Esophagus squamous epithelium (tissue), 5 donors: ENCODE measurements at regions not wholly inside any gene's neighbourhood (a gene's known extent, or its start where the extent isn't known, plus 50 kb on each side); places are given as distances from the start of the nearest gene placed in this dataset.
A peak's percentile ranks its signal among the peaks of the same experiment; 100 is the strongest.

Experiments used
- DNase-seq: peaks from one replicate; lab custom pipeline; 2025; lab: John Stamatoyannopoulos, UW
- H3K27ac ChIP-seq, 4 donors: fragments of 200-600 bp; sonication (generic); one replicate each; pipeline ENCODE4 v1.5.1; 2016 to 2019; ENCODE audit warnings: mild to moderate bottlenecking in 1 of 4
- H3K27me3 ChIP-seq, 4 donors: fragments of 200-600 bp; sonication (generic); 1 replicate in 3 of 4; 2 replicates in 1 of 4; pipeline versions ENCODE4 v1.5.1 to v1.6.0; 2017 to 2021; ENCODE audit warnings: antibody characterized with exemption in 1 of 4
- H3K36me3 ChIP-seq, 3 donors: fragments of 200-600 bp; sonication (generic); one replicate each; pipeline ENCODE4 v1.5.1; 2016 to 2019
- H3K4me1 ChIP-seq, 3 donors: fragments of 200-600 bp; sonication (generic); one replicate each; pipeline ENCODE4 v1.5.1; 2017 to 2019
- H3K4me3 ChIP-seq, 4 donors: fragments of 200-600 bp; sonication (generic); 1 replicate in 3 of 4; 2 replicates in 1 of 4; pipeline ENCODE4 v1.5.1; 2016 to 2019; ENCODE audit warnings: mild to moderate bottlenecking in 2 of 4, moderate library complexity in 1 of 4
- H3K9me3 ChIP-seq, 3 donors: fragments of 200-600 bp; sonication (generic); one replicate each; pipeline ENCODE4 v1.5.1; 2016 to 2019
- CTCF ChIP-seq, 6 experiments: fragments of 450-650 bp in 4 of 6; fragments of 200-600 bp in 2 of 6; sonication (generic) in 2 of 6; IDR thresholded peaks; one replicate each; pipeline ENCODE4 v1.5.1; 2016 to 2019; ENCODE audit warnings: antibody characterized with exemption in 6 of 6, mild to moderate bottlenecking in 4 of 6, moderate library complexity in 4 of 6
- POLR2A ChIP-seq, 4 donors: fragments of 450-650 bp; IDR thresholded peaks; one replicate each; pipeline ENCODE4 v1.6.1; 2017; ENCODE audit warnings: antibody characterized with exemption in 4 of 4, mild to moderate bottlenecking in 4 of 4, moderate library complexity in 3 of 4
- WGBS, 2 donors: methylation state at CpG; one replicate each; pipeline ENCODE4 v1.1.5; 2018; 5-methylcytosine and 5-hydroxymethylcytosine counted together
- intact Hi-C: fragments of 100-400 bp; cut with DNase I; formaldehyde crosslinking; loops from one replicate; pipeline ENCODE4 v1.15.0; 2022
- donor health status: DM: yes; HTN: yes; CAD: no.

- no peaks in the 10 kb centered on the region for H3K36me3 ChIP-seq
- TF ChIP-seq POLR2A (IDR thresholded peaks at IDR 0.05) (no peak), CTCF (IDR thresholded peaks at IDR 0.05) (no peak)
- H3K4me3 ChIP-seq, result no peak overlapping the region
- no peak overlapping the region for H3K27ac ChIP-seq
- no peaks in the 10 kb centered on the region for H3K27me3 ChIP-seq
- 67 to 75% methylated on average over 1 of the region's 1 CpG for WGBS, 2 donors
- intact Hi-C loops, result no loop called here
- no peaks in the 10 kb centered on the region for H3K9me3 ChIP-seq
- DNase-seq, result no peak
- H3K4me1 ChIP-seq, result no peaks in the 10 kb centered on the region
Observed at GRCh38 chr7:124124201-124124600, 91.3 kb upstream of the TMEM229A start.

GRCh38 chr7:124120911-124121310 is 88.0 kb upstream of the TMEM229A start:
- H3K9me3 ChIP-seq, result no peaks in the 10 kb centered on the region
- no peak for TF ChIP-seq POLR2A (IDR thresholded peaks at IDR 0.05)
- no peak for TF ChIP-seq CTCF (IDR thresholded peaks at IDR 0.05)
- no peak overlapping the region for H3K4me3 ChIP-seq
- no peak overlapping the region for H3K27ac ChIP-seq
- no peak for DNase-seq
- H3K4me1 ChIP-seq, result no peaks in the 10 kb centered on the region
- no peaks in the 10 kb centered on the region for H3K27me3 ChIP-seq
- intact Hi-C loops, result no loop called here
- no peaks in the 10 kb centered on the region for H3K36me3 ChIP-seq

- no peak for DNase-seq
- no peaks in the 10 kb centered on the region for H3K36me3 ChIP-seq
- no peaks in the 10 kb centered on the region for H3K9me3 ChIP-seq
- intact Hi-C loops, result no loop called here
- H3K27ac ChIP-seq, result no peak overlapping the region
- TF ChIP-seq POLR2A (IDR thresholded peaks at IDR 0.05) (no peak), CTCF (IDR thresholded peaks at IDR 0.05) (no peak)
- no peaks in the 10 kb centered on the region for H3K27me3 ChIP-seq
- 3 to 17% methylated on average over 1 of the region's 1 CpG for WGBS, 2 donors
- no peak overlapping the region for H3K4me3 ChIP-seq
- H3K4me1 ChIP-seq, result no peaks in the 10 kb centered on the region
Observed at GRCh38 chr7:124113045-124113444, 80.2 kb upstream of the TMEM229A start.

GRCh38 chr7:124106575-124106974 is 73.7 kb upstream of the TMEM229A start:
- Histone ChIP-seq H3K36me3 (no peaks in the 10 kb centered on the region), H3K4me1 (no peaks in the 10 kb centered on the region), H3K27me3 (no peaks in the 10 kb centered on the region), H3K9me3 (no peaks in the 10 kb centered on the region), H3K27ac (no peak overlapping the region), H3K4me3 (no peak overlapping the region)
- WGBS, 2 donors, result 40 to 44% methylated on average over 2 of the region's 2 CpGs
- intact Hi-C loops, result no loop called here
- TF ChIP-seq POLR2A (IDR thresholded peaks at IDR 0.05) (no peak), CTCF (IDR thresholded peaks at IDR 0.05) (no peak)
- DNase-seq, result no peak

GRCh38 chr7:124101173-124101768 is 68.4 kb upstream of the TMEM229A start:
- H3K36me3 ChIP-seq, result no peaks in the 10 kb centered on the region
- no peak overlapping the region for H3K4me3 ChIP-seq
- H3K9me3 ChIP-seq, result no peaks in the 10 kb centered on the region
- intact Hi-C loops, result no loop called here
- peak in 3 of 6 experiments; percentile 11 to 42 (median 30) for TF ChIP-seq CTCF (IDR thresholded peaks at IDR 0.05)
- no peak for TF ChIP-seq POLR2A (IDR thresholded peaks at IDR 0.05)
- H3K27me3 ChIP-seq, result no peaks in the 10 kb centered on the region
- no peaks in the 10 kb centered on the region for H3K4me1 ChIP-seq
- no peak overlapping the region for H3K27ac ChIP-seq
- DNase-seq, result no peak
- WGBS, 2 donors, result 24 to 25% methylated on average over 5 of the region's 5 CpGs
